K562 (cell line): ENCODE measurements at regions not wholly inside any gene's neighbourhood (a gene's known extent, or its start where the extent isn't known, plus 50 kb on each side); places are given as distances from the start of the nearest gene placed in this dataset.

Experiments used
- ATAC-seq: fragments of 200-7000 bp; cut with Tn5 transposase; 3 replicates; pipeline ENCODE4 v1.9.1; 2020; ENCODE audit warnings: moderate library complexity
- BruUV-seq: library from RNA; stranded (reverse); fragments of 400-500 nt; replicated peaks from 2 replicates; lab custom pipeline; 2021; lab: Mats Ljungman, UMichigan
- CTCF ChIA-PET: fragments of 300-600 bp; formaldehyde crosslinking; extraction: SDS; loops from one replicate; lab custom pipeline; 2021; ENCODE audit warnings: low intra/inter-chr PET ratio; lab: Yijun Ruan, JAX
- POLR2A ChIA-PET: fragments of 300-600, 350-650 bp; sonication (Branson Sonifier 250); formaldehyde crosslinking; extraction: SDS; loops from one replicate; lab custom pipeline; 2021; ENCODE audit warnings: antibody characterized with exemption, inconsistent platforms; lab: Yijun Ruan, JAX
- DNase-seq, 4 experiments: peaks; one replicate each; pipeline versions ENCODE4 v3.0.0 to v3.0.0-alpha.2; 2011 to 2018; ENCODE audit warnings: low spot score in 3 of 4, mixed read lengths in 3 of 4; ENCODE audit errors: extremely low read depth in 1 of 4
- FAIRE-seq: peaks from 2 replicates; lab custom pipeline; 2011; peaks lifted over from hg19 to GRCh38; lab: Jason Lieb, UNC
- H2AFZ ChIP-seq: 2 replicates; pipeline ENCODE4 v1.6.0; 2011; ENCODE audit warnings: low read depth, low read length, control low read depth, inconsistent platforms
- H3K27ac ChIP-seq: fragments of 200-600 bp; 3 replicates; pipeline ENCODE4 v1.8.0; 2011; ENCODE audit warnings: low read depth, mild to moderate bottlenecking, control low read depth, inconsistent platforms, low read length, moderate library complexity, mixed read lengths; ENCODE audit errors: extremely low read depth
- H3K27me3 ChIP-seq, 2 experiments: fragments of 300-600 bp in 1 of 2; 2 replicates in 1 of 2; 3 replicates in 1 of 2; pipeline versions ENCODE4 v1.6.0 to v1.8.0; 2011; ENCODE audit warnings: inconsistent platforms in 2 of 2, low read length in 2 of 2, mild to moderate bottlenecking in 1 of 2, mixed read lengths in 1 of 2, moderate library complexity in 1 of 2; ENCODE audit not compliant: control insufficient read depth in 2 of 2, insufficient read depth in 2 of 2
- H3K36me3 ChIP-seq: fragments of 300-600 bp; 3 replicates; pipeline ENCODE4 v1.8.0; 2011; ENCODE audit warnings: mild to moderate bottlenecking, low read length, inconsistent platforms; ENCODE audit not compliant: control insufficient read depth, insufficient read depth
- H3K4me1 ChIP-seq, 2 experiments: fragments of 200-600 bp in 1 of 2; replicated peaks in 1 of 2; 2 replicates in 1 of 2; 3 replicates in 1 of 2; pipeline versions ENCODE4 v1.5.1 to v1.8.0; 2011; ENCODE audit warnings: inconsistent platforms in 2 of 2, low read length in 2 of 2, mild to moderate bottlenecking in 1 of 2, mixed read lengths in 1 of 2, moderate library complexity in 1 of 2; ENCODE audit not compliant: control insufficient read depth in 2 of 2, insufficient read depth in 2 of 2
- H3K4me2 ChIP-seq: 2 replicates; pipeline ENCODE4 v1.6.1; 2011; ENCODE audit warnings: low read length, control low read depth, inconsistent platforms, mixed read lengths; ENCODE audit not compliant: insufficient read depth
- H3K4me3 ChIP-seq: fragments of 200-600 bp; sonication (generic), shearing (Covaris generic); 2 replicates; pipeline ENCODE4 v1.5.1; 2016; ENCODE audit warnings: control low read depth, inconsistent platforms
- H3K79me2 ChIP-seq: fragments of 200-600 bp; 3 replicates; pipeline ENCODE4 v1.8.0; 2011; ENCODE audit warnings: low read length, inconsistent platforms; ENCODE audit not compliant: control insufficient read depth, insufficient read depth
- H3K9ac ChIP-seq, 2 experiments: 2 replicates each; pipeline versions ENCODE4 v1.6.0 to v1.6.1; 2011; ENCODE audit warnings: low read depth in 2 of 2, low read length in 2 of 2, control low read depth in 1 of 2, inconsistent platforms in 1 of 2, mild to moderate bottlenecking in 1 of 2, mixed read lengths in 1 of 2; ENCODE audit not compliant: insufficient read depth in 1 of 2
- H3K9me1 ChIP-seq: one replicate; pipeline ENCODE4 v1.6.0; 2011; ENCODE audit warnings: inconsistent platforms, mild to moderate bottlenecking, low read length, moderate library complexity; ENCODE audit not compliant: control insufficient read depth, insufficient read depth
- H3K9me3 ChIP-seq: replicated peaks from 2 replicates; pipeline ENCODE4 v1.5.1; 2011; ENCODE audit warnings: low read depth, low read length, inconsistent platforms; ENCODE audit not compliant: control insufficient read depth, insufficient read depth
- H4K20me1 ChIP-seq: replicated peaks from 2 replicates; pipeline ENCODE4 v1.6.1; 2011; ENCODE audit warnings: low read length, inconsistent platforms, mixed read lengths; ENCODE audit not compliant: control insufficient read depth, insufficient read depth
- ARNT ChIP-seq, 2 experiments: fragments of 450-650 bp; IDR thresholded peaks; 2 replicates each; pipeline ENCODE4 v1.6.1; 2016; ENCODE audit warnings: mild to moderate bottlenecking in 1 of 2
- HDAC2 ChIP-seq: fragments of 450-650 bp; IDR thresholded peaks from 2 replicates; pipeline ENCODE4 v1.6.1; 2016; ENCODE audit warnings: mild to moderate bottlenecking
- TCF7L2 ChIP-seq: fragments of 150-350 bp; IDR thresholded peaks from 2 replicates; pipeline ENCODE4 v1.6.1; 2016; ENCODE audit warnings: low read depth, mild to moderate bottlenecking, low read length, moderate library complexity
- ZNF143 ChIP-seq: sonication (generic); formaldehyde crosslinking; IDR thresholded peaks from 2 replicates; pipeline ENCODE4 v1.9.0; 2022; ENCODE audit warnings: mild to moderate bottlenecking, missing genetic modification reagents
- ZNF239 ChIP-seq: fragments of 250-450 bp; sonication (Bioruptor Pico); IDR thresholded peaks from 2 replicates; pipeline ENCODE4 v1.4.0; 2020; ENCODE audit warnings: mild to moderate bottlenecking
- ZNF316 ChIP-seq: fragments of 450-650 bp; IDR thresholded peaks from 2 replicates; pipeline ENCODE4 v1.6.1; 2016
- ZNF347 ChIP-seq: fragments of 450-650 bp; formaldehyde crosslinking; IDR thresholded peaks from 2 replicates; pipeline ENCODE4 v1.4.0; 2020; ENCODE audit warnings: low read depth, mild to moderate bottlenecking, moderate library complexity
- ZNF398 ChIP-seq: fragments of 250-450 bp; sonication (Bioruptor Pico); IDR thresholded peaks from 2 replicates; pipeline ENCODE4 v1.8.0; 2021; ENCODE audit warnings: moderate library complexity, mild to moderate bottlenecking, inconsistent platforms
- WGBS: fragments of 100-300 bp; shearing (Covaris generic); methylation state at CpG from one replicate; pipeline ENCODE4 v1.1.6; 2016; ENCODE audit warnings: low coverage, mixed read lengths; ENCODE audit not compliant: insufficient coverage; ENCODE audit errors: missing lambda C conversion rate; 5-methylcytosine and 5-hydroxymethylcytosine counted together
- in situ Hi-C: fragments of 300-500 bp; cut with MboI; formaldehyde crosslinking; loops from 4 replicates; pipeline ENCODE4 v1.15.0; 2018; ENCODE audit warnings: inconsistent platforms, mixed read lengths
- intact Hi-C: fragments of 100-400 bp; cut with micrococcal nuclease; formaldehyde crosslinking; loops from 2 replicates; pipeline ENCODE4 v1.14.2; 2022

GRCh38 chrX:94265323-94265722 lies 591.3 kb downstream of the FAM133A start:
- 0% methylated on average over 1 of the region's 1 CpG for WGBS
- no peak for ATAC-seq
- H3K4me3 ChIP-seq = no peak overlapping the region

GRCh38 chrX:94288325-94288724 lies 614.3 kb downstream of the FAM133A start:
- H3K27me3 ChIP-seq = no peaks in the 10 kb centered on the region
- ATAC-seq = no peak
- no peak overlapping the region for H3K9ac ChIP-seq
- ChIA-PET POLR2A (no interaction called here), CTCF (no interaction called here)
- no peak overlapping the region for H3K4me3 ChIP-seq
- H3K4me2 ChIP-seq = no peak overlapping the region
- in situ Hi-C loops = no loop called here
- no peak overlapping the region for H3K27ac ChIP-seq
- H2AFZ ChIP-seq = no peak overlapping the region
- WGBS = 8% methylated on average over 2 of the region's 2 CpGs
- no peak for FAIRE-seq
- BruUV-seq = no TSS peak
- H3K4me1 ChIP-seq = no peaks in the 10 kb centered on the region
- TF ChIP-seq TCF7L2 (no peak), ZNF143 (no peak), ARNT (IDR thresholded peaks at IDR 0.05) (no peak), HDAC2 (no peak), ZNF347 (CRISPR knock-in tag) (no peak), ZNF398 (CRISPR knock-in tag) (no peak)
- no peaks in the 10 kb centered on the region for H4K20me1 ChIP-seq
- H3K36me3 ChIP-seq = no peaks in the 10 kb centered on the region
- no peaks in the 10 kb centered on the region for H3K79me2 ChIP-seq
- intact Hi-C loops = no loop called here
- no peak for DNase-seq
- H3K9me1 ChIP-seq = no peaks in the 10 kb centered on the region
- no peaks in the 10 kb centered on the region for H3K9me3 ChIP-seq

More at GRCh38 chrX:94265323-94265722, 591.3 kb downstream of the FAM133A start:
- POLR2A ChIA-PET = no interaction called here
- FAIRE-seq (no peak), DNase-seq (no peak)
- H3K27ac ChIP-seq = no peak overlapping the region
- TF ChIP-seq ZNF316 (peak; percentile 65; the same call in 1 of the 2 replicates), ZNF239 (no peak)
- no TSS peak for BruUV-seq
- no peaks in the 10 kb centered on the region for H4K20me1 ChIP-seq
- in situ Hi-C loops (no loop called here), intact Hi-C loops (no loop called here)
- no peaks in the 10 kb centered on the region for H3K27me3 ChIP-seq
- H3K9me1 ChIP-seq = no peaks in the 10 kb centered on the region
- no peaks in the 10 kb centered on the region for H3K36me3 ChIP-seq
- no peak overlapping the region for H3K9ac ChIP-seq
- H3K9me3 ChIP-seq = no peaks in the 10 kb centered on the region
- H3K79me2 ChIP-seq = no peaks in the 10 kb centered on the region
- no peaks in the 10 kb centered on the region for H3K4me1 ChIP-seq
- CTCF ChIA-PET = no interaction called here
- no peak overlapping the region for H2AFZ ChIP-seq
- H3K4me2 ChIP-seq = no peak overlapping the region
